ENCODE measurements at regions not wholly inside any gene's neighbourhood (a gene's known extent, or its start where the extent isn't known, plus 50 kb on each side); places are given as distances from the start of the nearest gene placed in this dataset.
"Not testable (repeated sequence)": the region's sequence is repeated elsewhere in the genome, so short reads cannot be mapped to it uniquely, and the experiment has no call there.

GRCh38 chr15:25091421-25092158 is 136.8 kb downstream of the SNRPN start:
- Mint-ChIP-seq H3K27ac (no peak overlapping the region), H3K27me3 (ENCODE audit: low read depth) (no peaks in the 10 kb centered on the region), H3K4me1 (peaks cover 5% of the 10 kb centered on the region), H3K4me3 (no peak overlapping the region), H3K9me3 (peaks cover 67% of the 10 kb centered on the region), H3K36me3 (ENCODE audit: low read depth) (peaks cover 92% of the 10 kb centered on the region)
- no peak for TF ChIP-seq CTCF (IDR thresholded peaks at IDR 0.05; ENCODE audit: unreplicated experiment in 3 of 3)

GRCh38 chr15:25092661-25093060 is 137.9 kb downstream of the SNRPN start:
- Mint-ChIP-seq H3K27me3 (ENCODE audit: low read depth) (no peaks in the 10 kb centered on the region), H3K4me1 (peaks cover 5% of the 10 kb centered on the region), H3K4me3 (no peak overlapping the region), H3K9me3 (peaks cover 62% of the 10 kb centered on the region), H3K36me3 (ENCODE audit: low read depth) (peaks cover 90% of the 10 kb centered on the region), H3K27ac (no peak overlapping the region)
- no peak for TF ChIP-seq CTCF (IDR thresholded peaks at IDR 0.05; ENCODE audit: unreplicated experiment in 3 of 3)

GRCh38 chr15:25093455-25094029 is 138.8 kb downstream of the SNRPN start:
- H3K27me3 Mint-ChIP-seq (ENCODE audit: low read depth) = no peaks in the 10 kb centered on the region

GRCh38 chr15:25094066-25094465 is 139.3 kb downstream of the SNRPN start:
- peaks cover 87% of the 10 kb centered on the region for H3K36me3 Mint-ChIP-seq (ENCODE audit: low read depth)
- TF ChIP-seq CTCF (IDR thresholded peaks at IDR 0.05; ENCODE audit: unreplicated experiment in 3 of 3) = no peak
- peaks cover 5% of the 10 kb centered on the region for H3K4me1 Mint-ChIP-seq
- no peak overlapping the region for H3K27ac Mint-ChIP-seq
- no peak overlapping the region for H3K4me3 Mint-ChIP-seq
- H3K27me3 Mint-ChIP-seq (ENCODE audit: low read depth) = no peaks in the 10 kb centered on the region
- H3K9me3 Mint-ChIP-seq = peaks cover 50% of the 10 kb centered on the region

More at GRCh38 chr15:25093455-25094029, 138.8 kb downstream of the SNRPN start:
- Mint-ChIP-seq H3K27ac (no peak overlapping the region), H3K9me3 (peaks cover 54% of the 10 kb centered on the region), H3K36me3 (ENCODE audit: low read depth) (peaks cover 87% of the 10 kb centered on the region), H3K4me1 (peaks cover 5% of the 10 kb centered on the region), H3K4me3 (no peak overlapping the region)
- no peak for TF ChIP-seq CTCF (IDR thresholded peaks at IDR 0.05; ENCODE audit: unreplicated experiment in 3 of 3)

GRCh38 chr15:25094519-25094918 is 139.7 kb downstream of the SNRPN start:
- no peak overlapping the region for H3K4me3 Mint-ChIP-seq
- peaks cover 47% of the 10 kb centered on the region for H3K9me3 Mint-ChIP-seq
- no peak overlapping the region for H3K27ac Mint-ChIP-seq
- no peak for TF ChIP-seq CTCF (IDR thresholded peaks at IDR 0.05; ENCODE audit: unreplicated experiment in 3 of 3)
- peaks cover 5% of the 10 kb centered on the region for H3K4me1 Mint-ChIP-seq
- peaks cover 87% of the 10 kb centered on the region for H3K36me3 Mint-ChIP-seq (ENCODE audit: low read depth)
- no peaks in the 10 kb centered on the region for H3K27me3 Mint-ChIP-seq (ENCODE audit: low read depth)

- Mint-ChIP-seq H3K4me3 (no peak overlapping the region), H3K36me3 (ENCODE audit: low read depth) (peaks cover 85% of the 10 kb centered on the region), H3K27me3 (ENCODE audit: low read depth) (no peaks in the 10 kb centered on the region), H3K9me3 (peaks cover 40% of the 10 kb centered on the region), H3K4me1 (peaks cover 5% of the 10 kb centered on the region), H3K27ac (no peak overlapping the region)
- TF ChIP-seq CTCF (IDR thresholded peaks at IDR 0.05; ENCODE audit: unreplicated experiment in 3 of 3) = no peak
Observed at GRCh38 chr15:25095179-25095578, 140.4 kb downstream of the SNRPN start.

GRCh38 chr15:25099966-25100365 is 145.2 kb downstream of the SNRPN start:
- peaks cover 15% of the 10 kb centered on the region for H3K9me3 Mint-ChIP-seq
- not testable (repeated sequence) for H3K4me3 Mint-ChIP-seq; H3K27me3 Mint-ChIP-seq (ENCODE audit: low read depth); H3K4me1 Mint-ChIP-seq; H3K27ac Mint-ChIP-seq
- peaks cover 79% of the 10 kb centered on the region for H3K36me3 Mint-ChIP-seq (ENCODE audit: low read depth)
